Effector memory CD4-positive, alpha-beta T cell (primary cell): ENCODE measurements at regions not wholly inside any gene's neighbourhood (a gene's known extent, or its start where the extent isn't known, plus 50 kb on each side); places are given as distances from the start of the nearest gene placed in this dataset.

Experiments
- DNase-seq, 3 donors: peaks; one replicate each; pipeline ENCODE4 v3.0.0-alpha.2; 2020
- H3K27ac ChIP-seq: 2 replicates; pipeline ENCODE4 v1.7.0; 2013; ENCODE audit warnings: mild to moderate bottlenecking, low read length, moderate library complexity; ENCODE audit not compliant: insufficient read depth, poor library complexity, severe bottlenecking
- H3K27me3 ChIP-seq: replicated peaks from 2 replicates; pipeline ENCODE4 v1.7.0; 2013; ENCODE audit warnings: mild to moderate bottlenecking, low read length; ENCODE audit not compliant: insufficient read depth, control insufficient read depth, poor library complexity, severe bottlenecking
- H3K36me3 ChIP-seq: 2 replicates; pipeline ENCODE4 v1.7.0; 2013; ENCODE audit warnings: mild to moderate bottlenecking, low read length, moderate library complexity; ENCODE audit not compliant: control insufficient read depth, insufficient read depth
- H3K4me1 ChIP-seq: 2 replicates; pipeline ENCODE4 v1.7.0; 2013; ENCODE audit warnings: low read length, mild to moderate bottlenecking; ENCODE audit not compliant: control insufficient read depth, insufficient read depth, poor library complexity, severe bottlenecking
- H3K4me3 ChIP-seq: 2 replicates; pipeline ENCODE4 v1.7.0; 2013; ENCODE audit warnings: low read length, low read depth, mild to moderate bottlenecking; ENCODE audit not compliant: insufficient read depth, poor library complexity, severe bottlenecking
- H3K9me3 ChIP-seq: 2 replicates; pipeline ENCODE4 v1.7.0; 2013; ENCODE audit warnings: mild to moderate bottlenecking, low read length, moderate library complexity; ENCODE audit not compliant: control insufficient read depth

DNA sequence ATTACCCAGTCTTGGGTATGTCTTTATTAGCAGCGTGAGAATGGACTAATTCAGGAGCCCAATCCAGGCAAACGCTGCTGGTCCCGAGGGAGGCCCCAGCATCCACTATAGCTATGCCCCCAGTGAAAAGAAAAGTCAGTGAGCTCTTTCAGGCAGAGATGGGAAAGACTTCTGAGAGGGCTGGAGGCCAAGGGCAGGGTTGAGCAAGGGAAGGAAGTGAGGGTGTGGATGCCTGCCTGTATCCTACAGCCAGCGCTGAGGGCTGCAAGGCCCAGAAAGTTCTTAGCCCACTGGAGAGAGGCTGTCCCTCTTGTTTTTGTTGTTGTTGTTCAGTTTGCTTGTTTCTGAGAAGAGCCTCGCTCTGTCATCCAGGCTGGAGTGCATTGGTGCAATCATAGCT, 261.6 kb downstream of the ZEB1 start:
- Histone ChIP-seq H3K4me3 (no peak overlapping the region), H3K9me3 (no peaks in the 10 kb centered on the region), H3K27me3 (no peaks in the 10 kb centered on the region), H3K27ac (no peak overlapping the region), H3K36me3 (no peaks in the 10 kb centered on the region), H3K4me1 (no peaks in the 10 kb centered on the region)
- DNase-seq: no peak
